ENCODE measurements at regions not wholly inside any gene's neighbourhood (a gene's known extent, or its start where the extent isn't known, plus 50 kb on each side); places are given as distances from the start of the nearest gene placed in this dataset.

- Histone ChIP-seq H3K4me1 (ENCODE audit: insufficient read depth, low read length, poor library complexity, severe bottlenecking) (no peaks in the 10 kb centered on the region), H3K9me2 (ENCODE audit: insufficient read depth, low read length) (no peaks in the 10 kb centered on the region), H3K9me3 (ENCODE audit: low read length) (no peaks in the 10 kb centered on the region), H3K79me2 (ENCODE audit: insufficient read depth, low read depth, low read length) (no peaks in the 10 kb centered on the region), H2AFZ (ENCODE audit: low read length) (no peak overlapping the region), H4K20me1 (ENCODE audit: insufficient read depth, low read length) (no peaks in the 10 kb centered on the region), H3K4me2 (ENCODE audit: low read length) (no peak overlapping the region), H3K4me3 (ENCODE audit: low read depth, low read length, poor library complexity, severe bottlenecking) (no peak overlapping the region), H3K27ac (ENCODE audit: low read depth, low read length, poor library complexity, severe bottlenecking) (no peak overlapping the region), H3K36me3 (ENCODE audit: insufficient read depth, low read length) (no peaks in the 10 kb centered on the region)
- intact Hi-C loops (cut with micrococcal nuclease; ENCODE audit: unreplicated experiment), result no loop called here
- no TSS peak for BruUV-seq (replicated peaks)
- ChIA-PET CTCF (ENCODE audit: unreplicated experiment) (no interaction called here), POLR2A (interaction anchor here (0.6 kb wide), 1 partner anchor 639 kb away, joined by 3 read pairs; no protein-coding TSS in a partner anchor)
- TF ChIP-seq EZH2phosphoT487 (IDR thresholded peaks at IDR 0.05; ENCODE audit: borderline replicate concordance, low read depth, low read length) (no peak), CTCF (conservative IDR thresholded peaks at IDR 0.05; ENCODE audit: low read length) (no peak)
- DNase-seq (ENCODE audit: low spot score), result no peak
Observed at GRCh38 chr2:12212841-12213597, 466.6 kb downstream of the LPIN1 start.

GRCh38 chr2:12217175-12217574 lies 470.7 kb downstream of the LPIN1 start:
- Histone ChIP-seq H2AFZ (ENCODE audit: low read length) (no peak overlapping the region), H3K9me3 (ENCODE audit: low read length) (0 out of 2 replicates have a peak, but pooled peaks cover 3% of the 10 kb centered on the region), H3K79me2 (ENCODE audit: insufficient read depth, low read depth, low read length) (no peaks in the 10 kb centered on the region), H3K9me2 (ENCODE audit: insufficient read depth, low read length) (no peaks in the 10 kb centered on the region), H3K36me3 (ENCODE audit: insufficient read depth, low read length) (no peaks in the 10 kb centered on the region), H3K4me3 (ENCODE audit: low read depth, low read length, poor library complexity, severe bottlenecking) (no peak overlapping the region), H3K27ac (ENCODE audit: low read depth, low read length, poor library complexity, severe bottlenecking) (no peak overlapping the region), H3K4me1 (ENCODE audit: insufficient read depth, low read length, poor library complexity, severe bottlenecking) (no peaks in the 10 kb centered on the region), H4K20me1 (ENCODE audit: insufficient read depth, low read length) (no peaks in the 10 kb centered on the region), H3K4me2 (ENCODE audit: low read length) (no peak overlapping the region)
- no peak for TF ChIP-seq CTCF (conservative IDR thresholded peaks at IDR 0.05; ENCODE audit: low read length)
- TF ChIP-seq EZH2phosphoT487 (IDR thresholded peaks at IDR 0.05; ENCODE audit: borderline replicate concordance, low read depth, low read length), result no peak
- intact Hi-C loops (cut with micrococcal nuclease; ENCODE audit: unreplicated experiment), result no loop called here
- POLR2A ChIA-PET, result interaction anchor here (1.0 kb wide), 1 partner anchor 55 kb away, joined by 3 read pairs; no protein-coding TSS in a partner anchor
- CTCF ChIA-PET (ENCODE audit: unreplicated experiment), result no interaction called here
- DNase-seq (ENCODE audit: low spot score), result no peak
- BruUV-seq (replicated peaks), result no TSS peak

GRCh38 chr2:12219761-12220160 lies 473.3 kb downstream of the LPIN1 start:
- no peak overlapping the region for H3K27ac ChIP-seq (ENCODE audit: low read depth, low read length, poor library complexity, severe bottlenecking)
- intact Hi-C loops (cut with micrococcal nuclease; ENCODE audit: unreplicated experiment), result no loop called here
- peaks cover 19% of the 10 kb centered on the region; the same call in 1 of the 2 replicates for H3K9me3 ChIP-seq (ENCODE audit: low read length)
- H3K4me1 ChIP-seq (ENCODE audit: insufficient read depth, low read length, poor library complexity, severe bottlenecking), result no peaks in the 10 kb centered on the region
- DNase-seq (ENCODE audit: low spot score), result no peak
- H4K20me1 ChIP-seq (ENCODE audit: insufficient read depth, low read length), result no peaks in the 10 kb centered on the region
- no TSS peak for BruUV-seq (replicated peaks)
- H3K4me2 ChIP-seq (ENCODE audit: low read length), result no peak overlapping the region
- no peak overlapping the region for H3K4me3 ChIP-seq (ENCODE audit: low read depth, low read length, poor library complexity, severe bottlenecking)
- TF ChIP-seq EZH2phosphoT487 (IDR thresholded peaks at IDR 0.05; ENCODE audit: borderline replicate concordance, low read depth, low read length) (no peak), CTCF (conservative IDR thresholded peaks at IDR 0.05; ENCODE audit: low read length) (no peak)
- ChIA-PET CTCF (ENCODE audit: unreplicated experiment) (no interaction called here), POLR2A (interaction anchor here (0.7 kb wide), 1 partner anchor 148 kb away, joined by 3 read pairs; no protein-coding TSS in a partner anchor)
- no peak overlapping the region for H2AFZ ChIP-seq (ENCODE audit: low read length)
- no peaks in the 10 kb centered on the region for H3K9me2 ChIP-seq (ENCODE audit: insufficient read depth, low read length)
- no peaks in the 10 kb centered on the region for H3K36me3 ChIP-seq (ENCODE audit: insufficient read depth, low read length)
- H3K79me2 ChIP-seq (ENCODE audit: insufficient read depth, low read depth, low read length), result no peaks in the 10 kb centered on the region
